ENCODE measurements at regions not wholly inside any gene's neighbourhood (a gene's known extent, or its start where the extent isn't known, plus 50 kb on each side); places are given as distances from the start of the nearest gene placed in this dataset.

DNA sequence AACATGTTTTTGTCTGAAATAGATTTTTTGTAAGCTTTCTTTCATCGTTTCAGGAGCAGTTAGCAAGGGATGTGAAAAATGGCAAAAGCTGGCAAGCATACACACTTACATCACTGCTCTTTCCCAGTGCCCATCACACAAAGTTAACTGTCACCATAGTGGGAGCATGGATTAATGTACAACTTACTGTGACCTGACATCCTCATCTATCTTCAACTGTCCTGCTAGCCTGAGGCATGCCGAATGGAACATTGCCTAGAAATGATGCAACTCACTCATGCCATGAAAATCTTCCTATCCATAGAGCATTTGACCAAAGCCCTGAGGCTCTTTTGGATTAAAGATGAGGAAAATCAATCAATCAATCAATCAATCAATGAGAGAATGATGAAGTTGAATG, 491.7 kb upstream of the SLC10A2 start:
- TF ChIP-seq, protein P1, sequence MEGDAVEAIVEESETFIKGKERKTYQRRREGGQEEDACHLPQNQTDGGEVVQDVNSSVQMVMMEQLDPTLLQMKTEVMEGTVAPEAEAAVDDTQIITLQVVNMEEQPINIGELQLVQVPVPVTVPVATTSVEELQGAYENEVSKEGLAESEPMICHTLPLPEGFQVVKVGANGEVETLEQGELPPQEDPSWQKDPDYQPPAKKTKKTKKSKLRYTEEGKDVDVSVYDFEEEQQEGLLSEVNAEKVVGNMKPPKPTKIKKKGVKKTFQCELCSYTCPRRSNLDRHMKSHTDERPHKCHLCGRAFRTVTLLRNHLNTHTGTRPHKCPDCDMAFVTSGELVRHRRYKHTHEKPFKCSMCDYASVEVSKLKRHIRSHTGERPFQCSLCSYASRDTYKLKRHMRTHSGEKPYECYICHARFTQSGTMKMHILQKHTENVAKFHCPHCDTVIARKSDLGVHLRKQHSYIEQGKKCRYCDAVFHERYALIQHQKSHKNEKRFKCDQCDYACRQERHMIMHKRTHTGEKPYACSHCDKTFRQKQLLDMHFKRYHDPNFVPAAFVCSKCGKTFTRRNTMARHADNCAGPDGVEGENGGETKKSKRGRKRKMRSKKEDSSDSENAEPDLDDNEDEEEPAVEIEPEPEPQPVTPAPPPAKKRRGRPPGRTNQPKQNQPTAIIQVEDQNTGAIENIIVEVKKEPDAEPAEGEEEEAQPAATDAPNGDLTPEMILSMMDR (IDR thresholded peaks at IDR 0.05; ENCODE audit: unreplicated experiment), result no peak
- no peak for DNase-seq (ENCODE audit: low spot score in 2 of 2, unreplicated experiment in 2 of 2)
- Mint-ChIP-seq H3K4me3 (no peak overlapping the region), H3K4me1 (peaks cover 9% of the 10 kb centered on the region), H3K9me3 (peaks cover 23% of the 10 kb centered on the region), H3K36me3 (no peaks in the 10 kb centered on the region), H3K27me3 (ENCODE audit: low read depth) (no peaks in the 10 kb centered on the region), H3K27ac (no peak overlapping the region)

DNA sequence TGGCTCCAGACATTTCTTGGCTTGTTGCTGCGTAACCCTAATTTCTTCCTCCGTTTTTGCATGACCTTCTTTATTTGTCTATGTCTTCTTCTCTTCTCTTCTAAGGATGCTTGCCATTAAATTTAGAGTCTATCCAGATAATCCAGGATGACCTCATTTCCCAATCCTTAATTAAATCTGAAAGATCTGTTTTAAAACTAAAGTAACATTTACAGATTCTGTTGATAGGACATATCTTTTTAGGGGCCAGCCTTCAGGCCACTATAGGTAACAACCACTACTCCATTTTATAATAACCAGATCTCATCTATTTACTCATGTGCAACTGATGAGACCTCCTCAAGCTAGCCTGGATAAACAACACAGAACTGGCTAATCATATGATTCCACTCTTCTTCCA, 490.5 kb upstream of the SLC10A2 start:
- no peaks in the 10 kb centered on the region for H3K36me3 Mint-ChIP-seq
- TF ChIP-seq, protein P1 (IDR thresholded peaks at IDR 0.05; ENCODE audit: unreplicated experiment), result no peak
- H3K9me3 Mint-ChIP-seq, result peaks cover 14% of the 10 kb centered on the region
- H3K27ac Mint-ChIP-seq, result no peak overlapping the region
- H3K27me3 Mint-ChIP-seq (ENCODE audit: low read depth), result no peaks in the 10 kb centered on the region
- peaks cover 9% of the 10 kb centered on the region for H3K4me1 Mint-ChIP-seq
- no peak overlapping the region for H3K4me3 Mint-ChIP-seq
- DNase-seq (ENCODE audit: low spot score in 2 of 2, unreplicated experiment in 2 of 2), result no peak

GRCh38 chr13:103547914-103548313, 481.7 kb upstream of the SLC10A2 start:
- no peak overlapping the region for H3K4me3 Mint-ChIP-seq
- H3K4me1 Mint-ChIP-seq, result no peaks in the 10 kb centered on the region
- peaks cover 19% of the 10 kb centered on the region for H3K36me3 Mint-ChIP-seq
- no peak for DNase-seq (ENCODE audit: low spot score in 2 of 2, unreplicated experiment in 2 of 2)
- no peak overlapping the region for H3K27ac Mint-ChIP-seq
- H3K27me3 Mint-ChIP-seq (ENCODE audit: low read depth), result no peaks in the 10 kb centered on the region
- peaks cover 42% of the 10 kb centered on the region for H3K9me3 Mint-ChIP-seq
- TF ChIP-seq, protein P1 (IDR thresholded peaks at IDR 0.05; ENCODE audit: unreplicated experiment), result no peak

DNA sequence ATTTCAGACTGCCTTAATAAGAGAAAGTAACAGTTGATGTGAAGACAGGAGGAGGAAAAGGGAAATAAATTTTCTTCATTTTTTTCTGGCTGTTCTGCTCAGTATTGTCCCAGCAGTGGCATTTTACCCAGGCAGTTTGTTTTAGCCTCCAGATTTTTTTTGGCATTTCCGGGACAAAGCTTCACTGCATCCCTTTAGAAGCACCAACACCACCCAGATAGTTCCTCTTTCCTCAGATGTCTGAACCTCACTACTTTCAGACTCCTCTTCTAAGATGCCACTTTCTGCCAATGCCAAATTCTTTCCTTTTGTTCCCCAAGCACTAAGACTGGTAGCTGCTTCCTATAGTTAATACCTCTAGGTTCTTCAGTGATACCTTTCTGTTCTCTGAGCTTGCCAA, 480.1 kb upstream of the SLC10A2 start:
- Mint-ChIP-seq H3K27ac (no peak overlapping the region), H3K9me3 (peaks cover 46% of the 10 kb centered on the region), H3K36me3 (peaks cover 22% of the 10 kb centered on the region), H3K4me1 (no peaks in the 10 kb centered on the region), H3K4me3 (no peak overlapping the region), H3K27me3 (ENCODE audit: low read depth) (no peaks in the 10 kb centered on the region)
- TF ChIP-seq, protein P1 (IDR thresholded peaks at IDR 0.05; ENCODE audit: unreplicated experiment), result no peak
- DNase-seq (ENCODE audit: low spot score in 2 of 2, unreplicated experiment in 2 of 2), result no peak

DNA sequence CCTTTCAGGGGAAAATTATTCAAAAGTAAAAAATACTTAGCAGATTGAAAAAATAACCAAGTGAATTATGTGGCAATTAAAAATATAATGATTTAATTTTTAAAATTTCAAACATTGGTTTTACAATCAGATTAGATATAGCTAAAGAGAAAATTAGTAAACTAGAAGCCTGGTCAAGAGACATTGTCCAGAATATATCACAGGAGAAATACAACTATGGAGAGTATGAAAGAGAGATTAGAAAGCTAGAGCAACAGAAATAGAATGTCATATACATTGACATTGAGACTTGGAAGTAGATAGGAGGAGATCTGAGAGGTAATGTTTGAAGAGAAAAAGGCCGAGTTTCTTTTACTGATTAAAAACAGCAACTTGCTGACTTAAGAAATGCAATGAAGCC, 476.4 kb upstream of the SLC10A2 start:
- H3K36me3 Mint-ChIP-seq, result peaks cover 20% of the 10 kb centered on the region
- H3K4me1 Mint-ChIP-seq, result peaks cover 6% of the 10 kb centered on the region
- H3K4me3 Mint-ChIP-seq, result no peak overlapping the region
- H3K27me3 Mint-ChIP-seq (ENCODE audit: low read depth), result no peaks in the 10 kb centered on the region
- TF ChIP-seq, protein P1 (IDR thresholded peaks at IDR 0.05; ENCODE audit: unreplicated experiment), result no peak
- peaks cover 38% of the 10 kb centered on the region for H3K9me3 Mint-ChIP-seq
- H3K27ac Mint-ChIP-seq, result no peak overlapping the region
- DNase-seq (ENCODE audit: low spot score in 2 of 2, unreplicated experiment in 2 of 2), result no peak

GRCh38 chr13:103540382-103540765, 474.2 kb upstream of the SLC10A2 start:
- Mint-ChIP-seq H3K9me3 (peaks cover 24% of the 10 kb centered on the region), H3K27me3 (ENCODE audit: low read depth) (no peaks in the 10 kb centered on the region), H3K27ac (no peak overlapping the region), H3K4me3 (no peak overlapping the region), H3K36me3 (peaks cover 17% of the 10 kb centered on the region), H3K4me1 (peaks cover 6% of the 10 kb centered on the region)
- TF ChIP-seq, protein P1 (IDR thresholded peaks at IDR 0.05; ENCODE audit: unreplicated experiment), result no peak
- no peak for DNase-seq (ENCODE audit: low spot score in 2 of 2, unreplicated experiment in 2 of 2)
